HG03175 (cell line): ENCODE measurements at regions not wholly inside any gene's neighbourhood (a gene's known extent, or its start where the extent isn't known, plus 50 kb on each side); places are given as distances from the start of the nearest gene placed in this dataset.

Source experiments
- ATAC-seq: cut with Tn5 transposase; IDR thresholded peaks from one replicate; pipeline ENCODE4 v1.9.1; 2021; ENCODE audit warnings: mild to moderate bottlenecking, moderate library complexity; ENCODE audit not compliant: unreplicated experiment

DNA sequence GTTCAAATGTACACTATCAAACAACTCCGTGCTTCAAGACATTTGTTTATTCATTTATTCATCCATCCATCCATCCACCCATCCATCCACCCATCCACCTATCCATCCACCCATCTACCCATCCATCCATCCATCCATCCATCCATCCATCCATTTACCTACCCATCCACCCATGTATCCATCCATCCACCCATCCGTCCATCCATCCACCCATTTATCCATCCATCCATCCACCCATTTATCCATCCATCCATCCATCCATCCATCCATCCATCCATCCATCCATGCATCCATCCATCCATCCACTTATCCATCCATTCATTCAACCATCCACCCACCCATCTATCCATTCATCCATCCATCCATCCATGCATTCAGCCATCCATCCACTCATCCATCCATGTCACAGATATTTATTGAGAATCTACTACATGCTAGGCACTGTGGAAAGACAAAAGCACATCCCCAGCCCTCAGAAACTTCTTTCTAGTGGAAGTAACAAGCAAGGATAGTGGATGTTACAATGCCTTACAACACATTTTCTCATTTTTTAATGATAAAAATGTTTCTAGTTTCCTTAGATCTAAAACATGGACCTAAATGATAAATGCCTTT, 237.6 kb downstream of the ZNF536 start:
- no peak for ATAC-seq

DNA sequence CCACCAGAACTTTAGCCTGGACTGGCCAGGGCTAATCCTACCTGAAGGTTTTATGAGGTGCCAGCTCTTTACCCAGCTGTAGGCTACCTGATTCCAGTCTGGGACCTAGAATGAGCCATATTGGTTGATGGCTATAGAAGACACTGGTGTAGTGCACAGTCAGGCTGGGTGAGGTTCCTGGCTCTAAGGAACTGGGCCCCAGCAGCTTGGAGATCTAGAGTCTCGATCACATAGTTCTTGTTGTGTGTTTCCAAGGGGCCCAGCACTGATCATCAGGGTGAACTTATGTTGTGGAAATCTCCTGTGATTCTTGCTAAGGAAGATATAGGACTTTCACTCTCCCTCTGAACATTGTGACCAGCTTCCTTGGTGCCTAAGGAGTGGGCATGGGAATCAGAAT, 236.3 kb downstream of the ZNF536 start:
- no peak for ATAC-seq
